Vagina (tissue), 2 donors: ENCODE measurements at regions not wholly inside any gene's neighbourhood (a gene's known extent, or its start where the extent isn't known, plus 50 kb on each side); places are given as distances from the start of the nearest gene placed in this dataset.

Experiments
- POLR2A ChIP-seq, 2 donors: fragments of 450-650 bp; IDR thresholded peaks; one replicate each; pipeline ENCODE4 v1.6.1; 2017; ENCODE audit warnings: antibody characterized with exemption in 2 of 2, mild to moderate bottlenecking in 2 of 2, moderate library complexity in 2 of 2
- TF ChIP-seq, protein P1 (sequence below), 3 experiments: fragments of 450-650 bp in 2 of 3; fragments of 200-600 bp in 1 of 3; sonication (generic) in 1 of 3; IDR thresholded peaks; one replicate each; pipeline ENCODE4 v1.5.1; 2017 to 2019; ENCODE audit warnings: antibody characterized with exemption in 3 of 3, mild to moderate bottlenecking in 2 of 3, moderate library complexity in 2 of 3

DNA sequence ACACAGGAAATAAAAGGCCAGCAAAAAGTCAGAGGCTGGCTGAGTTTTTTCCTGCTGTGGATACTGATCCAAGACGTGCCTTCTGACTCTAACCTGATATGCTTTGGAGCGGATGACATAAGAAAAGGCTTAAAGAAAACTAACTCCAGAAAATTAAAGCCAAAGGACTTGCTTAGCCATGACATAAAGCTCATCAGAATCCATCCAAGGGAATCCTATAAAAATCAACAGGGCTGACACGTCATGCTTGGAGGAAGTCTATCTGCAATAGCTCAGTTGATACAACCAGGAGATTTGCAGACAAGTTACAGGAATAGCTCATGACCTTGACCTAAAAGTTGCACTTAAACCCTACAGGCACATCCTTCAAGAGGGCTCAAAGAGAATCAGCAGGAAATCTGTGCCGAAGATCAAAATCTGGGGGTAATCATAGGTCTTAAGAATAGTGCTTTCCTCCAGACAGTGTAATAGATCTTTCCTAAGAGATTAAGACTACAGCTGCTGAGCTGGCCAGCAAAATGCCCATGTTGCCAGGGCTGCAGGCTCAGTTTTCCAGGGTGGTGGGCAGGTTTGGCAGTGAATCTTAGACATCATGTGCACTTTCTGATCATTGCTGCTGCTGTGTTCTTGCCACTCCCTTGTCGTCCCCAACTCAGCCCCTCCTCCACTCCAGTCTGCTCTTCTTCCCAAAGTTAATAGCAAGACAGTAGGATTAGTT lies 111.5 kb upstream of the SVIL start:
- TF ChIP-seq, protein P1, sequence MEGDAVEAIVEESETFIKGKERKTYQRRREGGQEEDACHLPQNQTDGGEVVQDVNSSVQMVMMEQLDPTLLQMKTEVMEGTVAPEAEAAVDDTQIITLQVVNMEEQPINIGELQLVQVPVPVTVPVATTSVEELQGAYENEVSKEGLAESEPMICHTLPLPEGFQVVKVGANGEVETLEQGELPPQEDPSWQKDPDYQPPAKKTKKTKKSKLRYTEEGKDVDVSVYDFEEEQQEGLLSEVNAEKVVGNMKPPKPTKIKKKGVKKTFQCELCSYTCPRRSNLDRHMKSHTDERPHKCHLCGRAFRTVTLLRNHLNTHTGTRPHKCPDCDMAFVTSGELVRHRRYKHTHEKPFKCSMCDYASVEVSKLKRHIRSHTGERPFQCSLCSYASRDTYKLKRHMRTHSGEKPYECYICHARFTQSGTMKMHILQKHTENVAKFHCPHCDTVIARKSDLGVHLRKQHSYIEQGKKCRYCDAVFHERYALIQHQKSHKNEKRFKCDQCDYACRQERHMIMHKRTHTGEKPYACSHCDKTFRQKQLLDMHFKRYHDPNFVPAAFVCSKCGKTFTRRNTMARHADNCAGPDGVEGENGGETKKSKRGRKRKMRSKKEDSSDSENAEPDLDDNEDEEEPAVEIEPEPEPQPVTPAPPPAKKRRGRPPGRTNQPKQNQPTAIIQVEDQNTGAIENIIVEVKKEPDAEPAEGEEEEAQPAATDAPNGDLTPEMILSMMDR (IDR thresholded peaks at IDR 0.05) = no peak
- no peak for TF ChIP-seq POLR2A (IDR thresholded peaks at IDR 0.05)
